GM23338 (cell line): ENCODE measurements at regions not wholly inside any gene's neighbourhood (a gene's known extent, or its start where the extent isn't known, plus 50 kb on each side); places are given as distances from the start of the nearest gene placed in this dataset.

ENCODE experiments used
- CREB1 ChIP-seq: fragments of 250-450 bp; sonication (Bioruptor Pico); IDR thresholded peaks from 2 replicates; pipeline ENCODE4 v1.5.0; 2020; ENCODE audit warnings: low read depth, mild to moderate bottlenecking, moderate library complexity
- EZH2 ChIP-seq: fragments of 200-600 bp; sonication (generic); IDR thresholded peaks from one replicate; pipeline ENCODE4 v1.8.0; 2017; ENCODE audit warnings: antibody characterized with exemption, mild to moderate bottlenecking, low read depth; ENCODE audit not compliant: unreplicated experiment
- JUNB ChIP-seq: IDR thresholded peaks from one replicate; pipeline ENCODE4 v1.6.1; 2016; ENCODE audit warnings: antibody characterized with exemption; ENCODE audit not compliant: unreplicated experiment
- TF ChIP-seq, protein P1 (sequence below), 2 experiments: fragments of 200-600 bp in 1 of 2; sonication (generic) in 1 of 2; conservative IDR thresholded peaks; 2 replicates each; pipeline versions ENCODE4 v1.5.1 to v1.6.1; 2016 to 2017; ENCODE audit warnings: antibody characterized with exemption in 2 of 2, low read depth in 2 of 2, mild to moderate bottlenecking in 2 of 2, moderate library complexity in 1 of 2

DNA sequence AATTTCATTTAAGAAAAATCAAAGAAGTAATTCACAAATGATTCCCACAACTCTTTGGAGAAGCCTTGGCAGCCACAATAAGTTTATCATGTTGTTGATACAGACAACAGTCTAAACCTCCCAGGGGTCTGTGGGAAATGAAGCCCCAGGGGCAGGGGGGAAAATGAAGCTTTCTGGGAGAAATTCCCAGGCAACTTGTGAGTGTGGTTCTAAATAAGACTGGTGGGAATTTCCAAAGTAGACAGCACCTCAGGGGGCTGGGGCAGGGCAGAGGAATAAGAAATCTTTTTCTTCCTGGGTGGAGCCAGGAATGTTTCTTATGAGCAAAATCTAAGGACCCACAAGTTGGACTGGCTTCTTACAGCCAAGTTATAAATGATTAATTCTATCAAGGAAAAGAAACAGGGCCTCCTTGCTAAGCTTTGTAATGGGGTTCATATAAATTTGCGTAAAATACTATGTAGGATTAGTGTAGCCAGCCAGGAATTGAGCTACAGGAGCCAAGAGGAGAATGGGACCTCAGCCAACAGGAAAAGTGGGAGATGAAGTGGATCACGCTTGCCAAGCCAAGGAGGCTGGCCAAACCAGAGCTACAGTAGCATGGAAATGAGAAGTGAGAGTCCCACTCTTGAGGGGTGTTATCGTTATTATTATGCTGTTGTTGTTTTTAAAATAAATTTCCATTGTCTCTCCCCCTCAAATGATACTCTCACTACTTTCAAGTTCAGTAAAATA, 182.9 kb upstream of the FAR2 start:
- no peak for TF ChIP-seq CREB1 (CRISPR knock-in tag)
- TF ChIP-seq, protein P1, sequence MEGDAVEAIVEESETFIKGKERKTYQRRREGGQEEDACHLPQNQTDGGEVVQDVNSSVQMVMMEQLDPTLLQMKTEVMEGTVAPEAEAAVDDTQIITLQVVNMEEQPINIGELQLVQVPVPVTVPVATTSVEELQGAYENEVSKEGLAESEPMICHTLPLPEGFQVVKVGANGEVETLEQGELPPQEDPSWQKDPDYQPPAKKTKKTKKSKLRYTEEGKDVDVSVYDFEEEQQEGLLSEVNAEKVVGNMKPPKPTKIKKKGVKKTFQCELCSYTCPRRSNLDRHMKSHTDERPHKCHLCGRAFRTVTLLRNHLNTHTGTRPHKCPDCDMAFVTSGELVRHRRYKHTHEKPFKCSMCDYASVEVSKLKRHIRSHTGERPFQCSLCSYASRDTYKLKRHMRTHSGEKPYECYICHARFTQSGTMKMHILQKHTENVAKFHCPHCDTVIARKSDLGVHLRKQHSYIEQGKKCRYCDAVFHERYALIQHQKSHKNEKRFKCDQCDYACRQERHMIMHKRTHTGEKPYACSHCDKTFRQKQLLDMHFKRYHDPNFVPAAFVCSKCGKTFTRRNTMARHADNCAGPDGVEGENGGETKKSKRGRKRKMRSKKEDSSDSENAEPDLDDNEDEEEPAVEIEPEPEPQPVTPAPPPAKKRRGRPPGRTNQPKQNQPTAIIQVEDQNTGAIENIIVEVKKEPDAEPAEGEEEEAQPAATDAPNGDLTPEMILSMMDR (conservative IDR thresholded peaks at IDR 0.05; ENCODE audit: low read depth in 2 of 2): no peak
- TF ChIP-seq JUNB: no peak
- TF ChIP-seq EZH2: no peak
